HG02943 (cell line): ENCODE measurements at regions not wholly inside any gene's neighbourhood (a gene's known extent, or its start where the extent isn't known, plus 50 kb on each side); places are given as distances from the start of the nearest gene placed in this dataset.

Source experiments
- ATAC-seq: cut with Tn5 transposase; IDR thresholded peaks from one replicate; pipeline ENCODE4 v1.9.1; 2021; ENCODE audit warnings: mild to moderate bottlenecking, low read depth, moderate library complexity; ENCODE audit not compliant: unreplicated experiment

GRCh38 chr14:86015941-86016340 lies 486.0 kb downstream of the FLRT2 start:
- ATAC-seq = no peak

GRCh38 chr14:86015511-86015910 lies 485.6 kb downstream of the FLRT2 start:
- no peak for ATAC-seq

GRCh38 chr14:86013641-86014040 lies 483.7 kb downstream of the FLRT2 start:
- no peak for ATAC-seq

- ATAC-seq = no peak
Observed at GRCh38 chr14:86012461-86012860, 482.5 kb downstream of the FLRT2 start.

- no peak for ATAC-seq
Observed at GRCh38 chr14:86003998-86004397, 474.1 kb downstream of the FLRT2 start.

GRCh38 chr14:85996551-85996950 lies 466.6 kb downstream of the FLRT2 start:
- no peak for ATAC-seq

- no peak for ATAC-seq
Observed at GRCh38 chr14:85991156-85991555, 461.2 kb downstream of the FLRT2 start.

- ATAC-seq = no peak
Observed at GRCh38 chr14:85987907-85988306, 458.0 kb downstream of the FLRT2 start.

- no peak for ATAC-seq
Observed at GRCh38 chr14:85987292-85987691, 457.3 kb downstream of the FLRT2 start.

- ATAC-seq = no peak
Observed at GRCh38 chr14:85978582-85979250, 448.8 kb downstream of the FLRT2 start.

- no peak for ATAC-seq
Observed at GRCh38 chr14:85974602-85975001, 444.7 kb downstream of the FLRT2 start.

GRCh38 chr14:85963486-85963885 lies 433.5 kb downstream of the FLRT2 start:
- ATAC-seq = no peak

GRCh38 chr14:85960756-85961155 lies 430.8 kb downstream of the FLRT2 start:
- no peak for ATAC-seq

GRCh38 chr14:85959063-85959462 lies 429.1 kb downstream of the FLRT2 start:
- ATAC-seq = no peak

GRCh38 chr14:85958069-85958468 lies 428.1 kb downstream of the FLRT2 start:
- no peak for ATAC-seq

GRCh38 chr14:85953265-85953664 lies 423.3 kb downstream of the FLRT2 start:
- no peak for ATAC-seq

GRCh38 chr14:85948153-85948552 lies 418.2 kb downstream of the FLRT2 start:
- ATAC-seq = no peak

GRCh38 chr14:85947461-85948139 lies 417.7 kb downstream of the FLRT2 start:
- ATAC-seq = no peak

GRCh38 chr14:85943192-85943591 lies 413.2 kb downstream of the FLRT2 start:
- ATAC-seq = no peak

GRCh38 chr14:85934886-85935254 lies 404.9 kb downstream of the FLRT2 start:
- ATAC-seq = peak; percentile 52

- peak; percentile 95 for ATAC-seq
Observed at GRCh38 chr14:85934123-85934885, 404.4 kb downstream of the FLRT2 start.

- ATAC-seq = no peak
Observed at GRCh38 chr14:85921241-85921640, 391.3 kb downstream of the FLRT2 start.
